OCI-LY1 (cell line): ENCODE measurements at regions not wholly inside any gene's neighbourhood (a gene's known extent, or its start where the extent isn't known, plus 50 kb on each side); places are given as distances from the start of the nearest gene placed in this dataset.

ENCODE experiments used
- EZH2 ChIP-seq: fragments of 200-600 bp; sonication (generic), shearing (Covaris generic); IDR thresholded peaks from 2 replicates; pipeline ENCODE4 v1.8.0; 2017; ENCODE audit warnings: borderline replicate concordance, mixed run types, mild to moderate bottlenecking, antibody characterized with exemption, low read length, moderate library complexity, mixed read lengths
- TF ChIP-seq, protein P1 (sequence below): fragments of 200-600 bp; sonication (generic), shearing (Covaris generic); IDR thresholded peaks from 2 replicates; pipeline ENCODE4 v1.5.1; 2017; ENCODE audit warnings: mild to moderate bottlenecking, antibody characterized with exemption, low read length, moderate library complexity, mixed read lengths

DNA sequence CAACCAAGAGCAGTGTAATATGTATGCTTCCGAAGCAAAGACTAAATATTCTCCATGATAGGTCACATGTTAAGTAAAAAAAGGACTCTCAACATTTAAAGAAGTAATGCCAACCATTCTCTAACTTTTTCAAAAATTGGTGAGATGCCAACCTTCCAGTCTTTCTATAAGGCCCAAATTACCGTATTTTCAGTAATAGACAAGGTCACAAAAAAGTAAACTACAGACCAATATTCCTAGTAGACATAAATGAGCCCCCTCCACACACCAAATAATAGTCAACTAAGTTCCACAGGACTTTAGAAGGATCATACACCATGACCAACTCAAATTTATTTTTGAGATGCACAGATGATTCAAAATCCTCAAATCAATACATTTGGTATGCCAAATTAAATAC lies 867.4 kb downstream of the TMEM121 start:
- TF ChIP-seq, protein P1, sequence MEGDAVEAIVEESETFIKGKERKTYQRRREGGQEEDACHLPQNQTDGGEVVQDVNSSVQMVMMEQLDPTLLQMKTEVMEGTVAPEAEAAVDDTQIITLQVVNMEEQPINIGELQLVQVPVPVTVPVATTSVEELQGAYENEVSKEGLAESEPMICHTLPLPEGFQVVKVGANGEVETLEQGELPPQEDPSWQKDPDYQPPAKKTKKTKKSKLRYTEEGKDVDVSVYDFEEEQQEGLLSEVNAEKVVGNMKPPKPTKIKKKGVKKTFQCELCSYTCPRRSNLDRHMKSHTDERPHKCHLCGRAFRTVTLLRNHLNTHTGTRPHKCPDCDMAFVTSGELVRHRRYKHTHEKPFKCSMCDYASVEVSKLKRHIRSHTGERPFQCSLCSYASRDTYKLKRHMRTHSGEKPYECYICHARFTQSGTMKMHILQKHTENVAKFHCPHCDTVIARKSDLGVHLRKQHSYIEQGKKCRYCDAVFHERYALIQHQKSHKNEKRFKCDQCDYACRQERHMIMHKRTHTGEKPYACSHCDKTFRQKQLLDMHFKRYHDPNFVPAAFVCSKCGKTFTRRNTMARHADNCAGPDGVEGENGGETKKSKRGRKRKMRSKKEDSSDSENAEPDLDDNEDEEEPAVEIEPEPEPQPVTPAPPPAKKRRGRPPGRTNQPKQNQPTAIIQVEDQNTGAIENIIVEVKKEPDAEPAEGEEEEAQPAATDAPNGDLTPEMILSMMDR: no peak
- TF ChIP-seq EZH2: no peak
